GM10266 (cell line): ENCODE measurements at regions not wholly inside any gene's neighbourhood (a gene's known extent, or its start where the extent isn't known, plus 50 kb on each side); places are given as distances from the start of the nearest gene placed in this dataset.
"Not testable (repeated sequence)": the region's sequence is repeated elsewhere in the genome, so short reads cannot be mapped to it uniquely, and the experiment has no call there.

Experiments used
- DNase-seq: peaks from one replicate; pipeline ENCODE4 v3.0.0; 2012; ENCODE audit errors: extremely low spot score
- CTCF ChIP-seq: IDR thresholded peaks from 2 replicates; pipeline ENCODE4 v1.5.1; 2012; ENCODE audit warnings: mild to moderate bottlenecking, low read depth; ENCODE audit not compliant: control insufficient read depth, insufficient read depth; ENCODE audit errors: missing control alignments

GRCh38 chr11:44387415-44387814 is 77.5 kb upstream of the ALX4 start:
- no peak for DNase-seq
- no peak for TF ChIP-seq CTCF

DNA sequence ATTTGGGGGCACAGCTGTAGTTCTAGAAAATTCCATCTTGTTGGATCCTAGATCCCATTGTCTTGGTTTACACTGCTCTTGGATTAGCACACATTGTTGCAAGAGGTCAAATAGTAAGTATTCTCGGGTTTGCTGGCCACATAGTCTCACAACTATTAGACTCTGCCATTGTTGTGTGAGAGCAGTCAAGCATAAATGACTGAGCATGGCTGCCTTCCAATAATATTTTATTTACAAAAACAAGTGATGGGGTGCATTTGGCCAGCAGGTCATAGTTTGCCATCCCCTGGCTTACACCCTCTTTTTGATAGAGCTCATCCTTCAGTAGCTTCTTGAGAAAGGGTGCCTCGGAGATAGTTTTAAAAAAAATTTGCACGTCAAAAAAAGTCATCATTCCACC is 77.9 kb upstream of the ALX4 start:
- DNase-seq, result no peak
- no peak for TF ChIP-seq CTCF

DNA sequence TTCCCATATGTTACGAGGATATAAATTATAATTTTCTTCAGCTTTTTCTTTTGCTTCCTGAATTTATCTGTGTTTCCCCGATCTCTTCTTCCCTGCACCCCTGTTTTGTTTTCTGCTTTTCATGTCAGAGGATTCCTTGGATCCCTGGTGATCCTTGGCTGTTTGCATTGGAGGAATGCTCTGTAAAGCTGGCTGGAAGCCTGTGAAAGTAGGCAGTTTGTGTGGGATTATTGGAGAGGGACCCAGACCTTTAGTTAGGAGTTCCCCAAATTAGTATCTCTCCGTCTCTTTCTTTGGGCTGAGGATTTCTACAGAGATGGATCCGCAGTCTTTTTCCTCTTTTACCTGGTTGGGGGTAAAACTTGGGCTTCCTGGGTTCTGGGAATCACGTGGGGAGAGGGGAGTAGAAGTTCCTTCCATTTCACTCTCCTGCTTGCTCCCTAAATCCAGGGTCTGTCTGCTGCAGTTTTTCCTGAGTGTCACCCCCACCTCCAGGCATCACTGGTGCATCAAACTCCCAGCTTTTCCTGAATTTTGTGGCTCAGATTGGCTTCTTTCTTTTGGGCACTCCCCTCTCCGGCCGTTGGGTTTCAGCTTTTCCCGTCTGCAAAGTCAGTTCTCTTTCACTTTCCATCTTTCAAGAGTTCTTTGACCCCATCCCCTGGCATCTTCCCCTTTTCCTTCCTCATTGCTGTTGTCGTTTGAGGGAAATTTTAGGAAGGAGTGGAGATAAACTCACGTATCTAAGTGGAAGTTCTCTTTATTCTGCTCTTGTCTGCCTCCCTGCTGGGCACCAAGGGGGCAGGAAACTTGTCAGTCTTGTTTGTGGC is 79.1 kb upstream of the ALX4 start:
- no peak for TF ChIP-seq CTCF

GRCh38 chr11:44389963-44390605 is 80.1 kb upstream of the ALX4 start:
- DNase-seq, result no peak
- TF ChIP-seq CTCF, result no peak

More for the DNA sequence above, 79.1 kb upstream of the ALX4 start:
- no peak for DNase-seq

GRCh38 chr11:44391004-44391403 is 81.1 kb upstream of the ALX4 start:
- DNase-seq, result not testable (repeated sequence)

DNA sequence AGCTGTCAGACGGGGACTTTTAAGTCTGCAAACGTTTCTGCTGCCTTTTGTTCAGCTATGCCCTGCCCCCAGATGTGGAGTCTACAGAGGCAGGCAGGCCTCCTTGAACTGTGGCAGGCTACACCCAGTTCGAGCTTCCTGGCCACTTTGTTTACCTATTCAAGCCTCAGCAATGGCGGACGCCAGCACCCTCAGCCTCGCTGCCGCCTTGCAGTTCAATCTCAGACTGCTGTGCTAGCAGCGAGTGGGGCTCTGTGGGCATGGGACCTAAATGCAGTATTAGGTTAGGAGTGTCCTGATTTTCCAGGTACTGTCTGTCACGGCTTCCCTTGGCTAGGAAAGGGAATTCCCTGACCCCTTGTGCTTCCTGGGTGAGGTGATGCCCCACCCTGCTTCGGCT is 86.8 kb upstream of the ALX4 start:
- DNase-seq, result not testable (repeated sequence)

DNA sequence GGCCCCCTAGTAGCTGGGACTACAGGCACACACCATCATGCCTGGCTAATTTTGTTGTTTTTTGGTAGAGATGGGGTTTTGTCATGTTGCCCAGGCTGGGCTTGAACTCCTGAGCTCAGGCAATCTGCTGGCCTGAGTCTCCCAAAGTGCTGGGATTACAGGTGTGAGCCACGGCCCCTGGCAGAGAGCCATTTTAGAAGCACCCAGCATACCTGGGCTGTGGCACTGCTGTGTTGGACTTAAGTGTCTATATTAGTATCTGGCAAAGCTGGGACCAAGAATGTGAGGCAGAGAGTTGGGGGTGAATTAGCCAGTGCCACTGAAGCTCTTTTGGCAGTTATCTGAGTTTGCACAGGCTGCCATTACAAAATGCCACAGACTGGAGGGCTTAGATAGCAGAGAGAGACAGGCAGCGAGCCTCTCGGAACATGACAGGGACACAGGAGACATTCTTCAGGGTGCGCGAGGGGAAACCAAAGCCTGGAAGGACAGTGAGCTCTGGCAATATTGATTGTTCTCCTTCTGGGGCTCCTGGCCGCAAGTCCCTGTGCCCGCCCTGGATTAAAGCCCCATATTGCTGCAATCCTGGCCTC is 87.7 kb upstream of the ALX4 start:
- no peak for DNase-seq
- TF ChIP-seq CTCF, result no peak
